GM06990 (cell line): ENCODE measurements at regions not wholly inside any gene's neighbourhood (a gene's known extent, or its start where the extent isn't known, plus 50 kb on each side); places are given as distances from the start of the nearest gene placed in this dataset.

Source experiments
- DNase-seq: peaks from one replicate; pipeline ENCODE4 v3.0.0-alpha.2; 2011; ENCODE audit not compliant: insufficient read length; ENCODE audit errors: extremely low read depth
- H3K27me3 ChIP-seq: replicated peaks from 2 replicates; pipeline ENCODE4 v1.6.0; 2011; ENCODE audit warnings: low read length; ENCODE audit not compliant: control insufficient read depth, insufficient read depth
- H3K36me3 ChIP-seq: 2 replicates; pipeline ENCODE4 v1.5.1; 2011; ENCODE audit warnings: low read length; ENCODE audit not compliant: control insufficient read depth, insufficient read depth
- H3K4me3 ChIP-seq: replicated peaks from 2 replicates; pipeline ENCODE4 v1.5.1; 2011; ENCODE audit warnings: low read depth, mild to moderate bottlenecking, control low read depth, low read length
- TF ChIP-seq, protein P1 (sequence below): IDR thresholded peaks from 2 replicates; pipeline ENCODE4 v1.5.1; 2011; ENCODE audit warnings: low read length, control low read depth, mild to moderate bottlenecking, inconsistent platforms; ENCODE audit not compliant: insufficient read depth, poor library complexity, severe bottlenecking

DNA sequence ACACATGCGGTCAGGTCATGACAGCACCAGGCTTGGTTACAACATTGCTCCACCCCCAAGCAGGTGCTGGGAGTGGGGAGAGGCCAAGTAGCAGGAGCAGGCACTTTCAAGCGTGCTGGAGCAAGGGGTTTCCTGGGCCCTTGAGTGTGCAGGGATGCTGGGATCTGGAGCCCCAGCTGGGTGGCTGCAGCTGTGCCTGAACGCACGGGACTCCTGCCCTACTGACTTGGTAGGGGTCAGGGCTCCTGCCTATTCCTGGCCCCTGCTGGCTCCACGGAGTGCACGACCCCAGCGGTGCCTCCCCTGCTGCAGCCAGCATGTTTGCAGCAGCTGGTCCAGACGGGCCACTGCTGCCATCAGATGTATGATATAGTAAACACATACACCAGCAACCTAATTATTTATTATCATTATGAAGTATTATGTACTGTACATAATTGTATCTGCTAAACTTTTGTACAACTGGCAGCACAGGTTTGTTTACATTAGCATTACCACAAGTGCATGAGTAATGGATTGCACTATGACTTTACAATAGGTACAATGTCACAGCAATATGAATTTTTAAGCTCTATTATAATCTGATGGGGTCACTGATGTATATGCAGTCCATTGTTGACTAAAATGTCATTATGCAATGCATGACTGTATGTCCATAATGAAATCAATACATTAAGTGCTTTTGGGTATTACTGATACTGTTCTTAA is 620.6 kb downstream of the RAPGEF2 start:
- Histone ChIP-seq H3K36me3 (no peaks in the 10 kb centered on the region), H3K4me3 (no peak overlapping the region), H3K27me3 (no peaks in the 10 kb centered on the region)
- no peak for DNase-seq
- TF ChIP-seq, protein P1, sequence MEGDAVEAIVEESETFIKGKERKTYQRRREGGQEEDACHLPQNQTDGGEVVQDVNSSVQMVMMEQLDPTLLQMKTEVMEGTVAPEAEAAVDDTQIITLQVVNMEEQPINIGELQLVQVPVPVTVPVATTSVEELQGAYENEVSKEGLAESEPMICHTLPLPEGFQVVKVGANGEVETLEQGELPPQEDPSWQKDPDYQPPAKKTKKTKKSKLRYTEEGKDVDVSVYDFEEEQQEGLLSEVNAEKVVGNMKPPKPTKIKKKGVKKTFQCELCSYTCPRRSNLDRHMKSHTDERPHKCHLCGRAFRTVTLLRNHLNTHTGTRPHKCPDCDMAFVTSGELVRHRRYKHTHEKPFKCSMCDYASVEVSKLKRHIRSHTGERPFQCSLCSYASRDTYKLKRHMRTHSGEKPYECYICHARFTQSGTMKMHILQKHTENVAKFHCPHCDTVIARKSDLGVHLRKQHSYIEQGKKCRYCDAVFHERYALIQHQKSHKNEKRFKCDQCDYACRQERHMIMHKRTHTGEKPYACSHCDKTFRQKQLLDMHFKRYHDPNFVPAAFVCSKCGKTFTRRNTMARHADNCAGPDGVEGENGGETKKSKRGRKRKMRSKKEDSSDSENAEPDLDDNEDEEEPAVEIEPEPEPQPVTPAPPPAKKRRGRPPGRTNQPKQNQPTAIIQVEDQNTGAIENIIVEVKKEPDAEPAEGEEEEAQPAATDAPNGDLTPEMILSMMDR = no peak

DNA sequence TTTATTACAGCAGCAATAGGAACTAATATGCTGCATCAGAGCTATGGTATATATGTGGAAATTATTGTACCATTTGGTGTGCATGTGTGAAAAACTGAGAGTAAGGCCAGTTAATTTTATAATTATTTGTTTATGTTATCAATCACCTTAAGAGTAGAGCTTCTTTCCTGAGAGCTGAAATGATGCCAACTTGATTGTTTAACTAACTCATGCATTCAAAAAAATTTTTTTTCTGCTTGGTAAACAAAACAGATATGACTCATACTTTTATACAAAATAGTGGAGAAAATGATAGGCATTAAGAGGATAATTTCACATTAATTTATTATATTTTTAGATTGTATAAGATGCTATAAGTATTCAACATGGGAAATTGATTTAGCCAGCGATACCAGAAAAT is 622.7 kb downstream of the RAPGEF2 start:
- DNase-seq = no peak
- Histone ChIP-seq H3K36me3 (no peaks in the 10 kb centered on the region), H3K4me3 (no peak overlapping the region), H3K27me3 (no peaks in the 10 kb centered on the region)
- TF ChIP-seq, protein P1 = no peak

- H3K36me3 ChIP-seq = no peaks in the 10 kb centered on the region
- no peak for DNase-seq
- TF ChIP-seq, protein P1 = no peak
- H3K27me3 ChIP-seq = no peaks in the 10 kb centered on the region
- no peak overlapping the region for H3K4me3 ChIP-seq
Observed at GRCh38 chr4:159735281-159736207, 632.7 kb downstream of the RAPGEF2 start.

DNA sequence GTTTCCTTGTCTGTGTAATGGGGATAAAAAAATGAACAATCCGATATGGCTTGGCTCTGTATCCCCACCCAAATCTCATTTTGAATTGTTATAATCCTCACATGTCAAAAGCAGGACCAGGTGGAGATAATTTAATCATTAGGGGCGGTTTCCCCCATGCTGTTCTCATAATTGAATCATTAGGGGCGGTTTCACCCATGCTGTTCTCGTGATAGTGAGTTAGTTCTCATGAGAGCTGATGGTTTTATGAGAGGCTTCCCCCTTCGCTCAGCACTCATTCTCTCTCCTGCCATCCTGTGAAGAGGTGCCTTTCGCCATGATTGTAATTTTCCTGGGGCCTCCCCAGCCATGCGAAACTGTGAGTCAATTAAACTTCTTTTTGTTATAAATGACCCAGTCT is 633.5 kb downstream of the RAPGEF2 start:
- DNase-seq = no peak
- TF ChIP-seq, protein P1 = no peak
- H3K27me3 ChIP-seq = no peaks in the 10 kb centered on the region
- H3K36me3 ChIP-seq = no peaks in the 10 kb centered on the region
- no peak overlapping the region for H3K4me3 ChIP-seq

DNA sequence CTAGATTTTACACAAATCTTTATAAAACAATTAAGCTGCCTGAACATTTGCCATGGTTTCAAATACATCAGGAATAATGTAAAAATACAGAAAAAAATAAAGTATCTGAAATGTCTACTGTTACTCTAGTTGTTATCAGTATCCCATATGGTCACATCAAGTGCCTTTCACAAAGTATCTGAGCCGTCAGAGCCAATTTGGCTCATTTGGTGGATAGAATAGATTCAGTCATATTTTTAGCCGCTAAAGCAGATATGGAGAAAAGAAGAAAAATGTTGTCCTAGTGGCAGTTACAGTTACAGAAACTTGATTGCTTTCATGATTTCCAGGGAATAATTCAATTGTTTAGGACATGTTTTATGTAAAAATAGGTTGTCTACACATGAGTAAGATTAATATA is 641.1 kb downstream of the RAPGEF2 start:
- Histone ChIP-seq H3K27me3 (no peaks in the 10 kb centered on the region), H3K36me3 (no peaks in the 10 kb centered on the region), H3K4me3 (no peak overlapping the region)
- TF ChIP-seq, protein P1 = no peak
- DNase-seq = no peak
